ENCODE measurements at regions not wholly inside any gene's neighbourhood (a gene's known extent, or its start where the extent isn't known, plus 50 kb on each side); places are given as distances from the start of the nearest gene placed in this dataset.
"Not testable (repeated sequence)": the region's sequence is repeated elsewhere in the genome, so short reads cannot be mapped to it uniquely, and the experiment has no call there.

GRCh38 chr3:195970873-195971272 is 62.5 kb upstream of the TNK2 start:
- not testable (repeated sequence) for DNase-seq (ENCODE audit: low read depth in 3 of 3)

- not testable (repeated sequence) for DNase-seq (ENCODE audit: low read depth in 3 of 3)
These were observed 61.8 kb upstream of the TNK2 start for GRCh38 chr3:195969838-195970776.

GRCh38 chr3:195969341-195969740 is 61.0 kb upstream of the TNK2 start:
- DNase-seq (ENCODE audit: low read depth in 3 of 3): not testable (repeated sequence)

GRCh38 chr3:195968104-195968503 is 59.8 kb upstream of the TNK2 start:
- not testable (repeated sequence) for DNase-seq (ENCODE audit: low read depth in 3 of 3)

GRCh38 chr3:195967387-195967720 is 59.0 kb upstream of the TNK2 start:
- DNase-seq (ENCODE audit: low read depth in 3 of 3): not testable (repeated sequence)

GRCh38 chr3:195966563-195967386 is 58.4 kb upstream of the TNK2 start:
- DNase-seq (ENCODE audit: low read depth in 3 of 3): not testable (repeated sequence)

- not testable (repeated sequence) for DNase-seq (ENCODE audit: low read depth in 3 of 3)
These were observed 56.9 kb upstream of the TNK2 start for GRCh38 chr3:195965217-195965616.

- DNase-seq (ENCODE audit: low read depth in 3 of 3): not testable (repeated sequence)
These were observed 56.2 kb upstream of the TNK2 start for GRCh38 chr3:195964318-195965107.

- peak in 1 of 3 donors; percentile 20 for DNase-seq (ENCODE audit: low read depth in 3 of 3)
These were observed 53.9 kb upstream of the TNK2 start for GRCh38 chr3:195962222-195962621.

- peak; percentile 10 to 58 (median 32) for DNase-seq (ENCODE audit: low read depth in 3 of 3)
These were observed 52.8 kb upstream of the TNK2 start for GRCh38 chr3:195960971-195961775.

- DNase-seq (ENCODE audit: low read depth in 3 of 3): not testable (repeated sequence)
These were observed 51.8 kb upstream of the TNK2 start for GRCh38 chr3:195960164-195960563.

GRCh38 chr3:195959367-195960157 is 51.2 kb upstream of the TNK2 start:
- not testable (repeated sequence) for DNase-seq (ENCODE audit: low read depth in 3 of 3)

- not testable (repeated sequence) for DNase-seq (ENCODE audit: low read depth in 3 of 3)
These were observed 50.4 kb upstream of the TNK2 start for GRCh38 chr3:195958736-195959135.
